ENCODE measurements at regions not wholly inside any gene's neighbourhood (a gene's known extent, or its start where the extent isn't known, plus 50 kb on each side); places are given as distances from the start of the nearest gene placed in this dataset.

DNA sequence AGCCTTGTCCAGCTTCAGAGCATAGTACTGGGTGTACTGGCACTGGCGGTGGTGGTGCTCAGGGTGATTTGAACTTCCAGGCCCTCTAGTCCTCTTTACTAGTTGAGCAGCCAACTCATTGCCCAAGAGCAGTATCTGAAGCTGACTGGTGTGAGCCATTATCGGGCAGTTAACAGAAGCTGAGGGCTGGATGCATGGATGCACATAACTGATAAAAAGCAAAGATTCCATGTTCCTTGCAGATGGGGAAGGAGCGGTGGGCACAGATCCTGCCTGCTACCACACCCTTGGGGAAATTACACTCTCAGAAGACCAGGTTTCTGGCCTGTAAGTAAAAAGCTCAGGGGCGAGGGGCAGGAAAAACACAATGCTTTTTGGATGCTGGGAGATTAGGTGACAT lies 499.4 kb upstream of the ARGLU1 start:
- DNase-seq, result no peak

DNA sequence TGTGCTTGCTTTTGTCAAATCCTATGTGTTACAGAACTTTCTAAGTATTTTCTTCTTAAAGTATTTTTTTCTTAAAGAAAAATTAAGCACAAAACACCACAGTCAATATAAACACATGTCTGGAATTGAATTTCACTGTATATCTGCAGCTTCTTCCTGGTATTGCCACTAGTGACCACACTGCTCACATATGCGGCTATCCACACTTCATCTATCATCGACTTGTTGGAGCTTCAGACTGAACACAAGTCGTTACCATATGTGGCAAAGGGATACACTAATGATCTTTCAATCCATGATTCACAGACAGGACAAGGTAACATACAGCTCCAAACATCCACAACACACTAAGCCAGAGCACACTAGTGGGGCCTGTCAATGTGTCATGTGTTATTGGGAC lies 498.4 kb upstream of the ARGLU1 start:
- DNase-seq, result no peak

DNA sequence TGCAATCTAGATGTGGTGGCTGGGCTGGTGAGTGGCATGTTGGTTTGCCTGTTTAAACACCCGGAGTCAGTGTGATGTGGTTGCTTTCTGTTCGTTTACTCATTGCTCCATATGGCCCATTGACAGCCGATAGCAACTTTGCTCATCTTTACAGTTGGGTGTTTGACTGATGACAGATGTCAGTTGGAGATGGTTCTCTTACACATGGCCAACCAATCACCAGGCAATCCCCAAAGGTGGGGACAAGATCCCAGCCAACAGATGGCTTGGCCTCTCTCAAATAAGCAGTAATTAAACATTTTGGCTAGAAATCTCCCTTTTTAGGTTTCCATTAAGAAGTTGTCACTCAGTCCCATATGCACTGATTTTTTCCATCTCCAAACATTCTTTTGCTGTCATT lies 497.1 kb upstream of the ARGLU1 start:
- no peak for DNase-seq

DNA sequence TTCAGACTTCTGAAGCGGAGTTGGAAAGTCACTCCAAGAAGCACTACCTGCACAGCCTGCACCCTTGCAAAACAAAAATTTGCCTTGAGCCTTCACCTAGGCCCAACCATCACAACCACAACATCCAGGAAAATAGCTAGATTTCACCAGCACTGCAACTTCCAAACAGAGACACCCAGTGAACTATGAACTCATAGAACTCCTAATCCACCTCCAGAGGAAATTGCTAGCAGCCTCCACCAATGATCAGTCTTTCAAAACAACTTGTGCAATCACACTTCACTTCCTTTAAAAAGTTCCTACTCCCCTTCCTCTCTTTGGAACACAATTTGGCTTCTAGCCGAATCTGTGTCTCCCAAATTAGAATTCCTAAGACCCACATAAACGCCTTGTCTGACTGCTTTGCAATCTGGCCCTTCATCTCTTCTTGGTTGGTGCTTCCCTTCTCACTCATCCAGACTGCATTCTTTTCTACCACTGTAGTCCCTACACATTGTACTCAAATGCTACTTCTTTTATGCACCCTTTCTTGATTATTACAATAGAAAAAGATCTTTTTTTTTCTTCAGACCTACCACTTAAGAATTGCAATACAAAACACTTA lies 489.2 kb upstream of the ARGLU1 start:
- no peak for DNase-seq

DNA sequence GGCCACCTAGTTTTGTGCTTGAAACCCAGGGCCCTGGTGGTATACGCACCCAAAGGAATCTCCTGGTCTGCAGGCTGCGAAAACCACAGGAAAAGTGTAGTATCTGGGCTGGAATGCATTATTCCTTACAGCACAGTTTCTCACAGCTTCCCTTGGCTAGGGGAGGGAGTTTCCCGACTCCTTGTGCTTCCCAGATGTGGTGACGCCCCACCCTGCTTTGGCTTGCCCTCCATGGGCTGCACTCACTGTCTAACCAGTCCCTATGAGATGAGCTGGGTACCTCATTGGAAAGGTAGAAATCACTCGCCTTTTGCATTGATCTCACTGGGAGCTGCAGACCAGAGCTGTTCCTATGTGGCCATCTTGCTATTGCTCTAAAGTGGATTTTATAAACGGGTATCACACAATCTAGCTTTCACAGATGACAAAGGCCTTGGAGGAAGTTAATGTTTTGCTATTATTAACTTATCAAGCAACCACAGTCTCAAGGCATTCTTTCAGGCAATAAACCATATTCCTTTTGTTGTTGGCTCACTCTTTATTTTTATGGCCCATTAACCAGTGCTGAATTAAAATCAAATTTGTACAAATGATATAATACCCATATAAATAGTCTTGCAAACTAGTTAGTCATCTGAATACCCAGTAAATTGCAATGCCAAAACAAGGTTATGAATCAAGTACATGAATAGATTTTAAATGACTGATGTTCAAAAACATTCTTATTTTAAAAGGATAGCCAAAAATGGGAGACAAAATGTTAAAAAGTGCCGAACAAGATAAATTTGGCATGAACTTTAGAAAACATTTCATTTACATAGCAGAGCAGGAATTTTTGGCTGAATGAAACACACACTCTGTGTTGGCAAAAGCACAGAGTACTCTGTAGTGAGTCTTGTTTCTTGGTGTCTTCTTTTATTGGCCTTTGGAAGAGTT lies 475.4 kb upstream of the ARGLU1 start:
- no peak for DNase-seq

DNA sequence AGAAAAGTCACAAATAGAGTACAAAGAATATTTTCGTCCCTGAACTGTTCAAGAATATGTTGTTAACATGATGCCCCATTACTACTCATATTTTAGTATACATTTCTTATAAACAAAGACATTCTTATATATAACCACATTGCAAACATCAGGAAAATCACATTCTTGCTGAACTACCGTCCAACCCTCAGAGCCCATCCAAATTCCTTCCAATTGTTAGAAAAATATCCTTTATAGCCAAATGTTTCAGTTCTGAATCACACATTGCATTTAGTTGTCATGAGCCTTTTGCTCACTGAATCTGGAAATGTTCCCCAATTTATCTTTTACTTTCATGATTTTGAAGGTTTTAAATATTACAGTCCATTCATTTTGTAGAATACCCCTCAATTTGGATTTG lies 467.8 kb upstream of the ARGLU1 start:
- no peak for DNase-seq

DNA sequence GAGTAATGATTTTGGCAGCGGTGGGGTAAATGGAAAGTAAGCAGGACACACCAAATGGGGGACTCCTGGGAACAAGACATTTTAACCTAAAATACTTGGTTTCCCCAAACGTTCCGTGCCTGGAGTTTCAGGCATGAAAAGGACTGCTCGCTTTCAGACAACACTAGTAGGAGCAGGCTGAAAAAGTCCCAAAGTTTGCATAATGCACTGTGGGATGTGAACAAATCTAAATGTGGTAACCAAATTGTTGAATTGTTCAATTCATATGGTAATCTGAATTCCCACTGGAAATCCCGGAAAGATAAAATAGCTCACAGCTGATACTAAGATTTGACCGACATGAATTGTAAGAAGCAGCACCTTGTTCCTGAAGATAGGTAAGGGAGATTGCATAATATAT lies 467.2 kb upstream of the ARGLU1 start:
- DNase-seq, result no peak

DNA sequence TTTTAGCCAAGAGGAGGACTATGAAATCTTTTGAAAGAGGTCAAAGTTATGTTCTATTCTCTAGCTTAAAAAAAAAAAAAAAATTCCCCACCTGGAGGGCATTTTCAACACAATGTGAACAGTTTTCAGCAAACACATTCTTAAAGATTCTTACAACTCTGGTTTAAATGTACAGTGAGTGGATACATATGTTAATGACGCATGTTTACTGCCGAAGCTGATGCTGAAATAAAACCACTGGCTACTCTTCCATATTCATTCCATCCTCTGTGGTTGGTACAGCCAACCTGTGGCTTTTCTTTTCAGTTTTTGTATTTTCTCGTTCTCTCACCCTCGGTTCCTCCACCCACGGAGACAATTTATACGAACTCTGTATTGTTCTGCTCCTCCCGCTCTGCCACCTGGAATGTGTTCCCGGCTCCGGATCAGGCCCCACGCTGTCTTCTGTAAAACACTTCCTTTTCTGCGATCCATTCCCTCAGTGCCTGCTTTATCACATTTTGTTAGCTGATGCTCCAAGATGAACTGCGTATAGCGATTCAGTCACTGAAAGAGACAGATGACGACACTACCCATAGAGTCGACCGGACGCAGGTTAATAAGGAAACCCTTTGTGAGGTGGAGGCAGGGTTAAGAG lies 466.4 kb upstream of the ARGLU1 start:
- DNase-seq, result no peak

DNA sequence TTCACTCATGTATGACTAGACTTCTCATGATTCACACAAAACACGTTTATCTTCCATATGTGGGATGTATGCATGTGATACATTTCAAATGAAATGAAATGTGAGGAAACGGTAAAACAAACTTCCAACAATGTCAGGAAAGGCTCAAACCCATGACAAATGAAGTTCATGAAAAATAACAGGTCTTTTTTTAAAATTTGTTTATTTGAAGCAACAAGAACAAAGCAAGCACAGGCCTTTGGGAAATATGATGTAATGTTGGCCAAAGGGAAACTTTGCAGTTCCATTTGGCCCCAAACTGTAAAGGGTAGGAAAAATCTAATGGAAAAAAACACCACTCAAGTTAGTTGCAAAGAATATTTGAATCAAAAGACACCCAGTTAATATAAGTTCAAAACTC lies 463.8 kb upstream of the ARGLU1 start:
- no peak for DNase-seq

DNA sequence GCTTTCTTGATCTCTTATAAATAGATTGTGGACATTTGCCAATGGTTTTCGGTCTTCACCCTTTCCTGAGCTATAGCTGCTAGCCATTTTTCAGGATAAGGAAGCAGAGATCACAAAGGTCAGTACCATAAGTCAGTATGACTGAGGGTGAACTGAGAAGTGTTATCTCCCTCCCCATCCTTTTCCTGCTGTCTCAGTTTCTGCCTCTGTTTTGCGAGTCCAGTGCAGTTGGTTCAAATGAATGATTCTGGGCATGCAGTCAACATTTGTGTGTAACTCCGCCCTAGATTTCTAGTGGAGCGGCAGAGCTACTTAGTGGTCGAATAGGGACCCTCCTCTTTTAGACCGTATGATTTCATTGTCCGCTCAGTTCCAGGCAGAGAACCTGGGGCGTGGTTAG lies 460.8 kb upstream of the ARGLU1 start:
- DNase-seq, result no peak

DNA sequence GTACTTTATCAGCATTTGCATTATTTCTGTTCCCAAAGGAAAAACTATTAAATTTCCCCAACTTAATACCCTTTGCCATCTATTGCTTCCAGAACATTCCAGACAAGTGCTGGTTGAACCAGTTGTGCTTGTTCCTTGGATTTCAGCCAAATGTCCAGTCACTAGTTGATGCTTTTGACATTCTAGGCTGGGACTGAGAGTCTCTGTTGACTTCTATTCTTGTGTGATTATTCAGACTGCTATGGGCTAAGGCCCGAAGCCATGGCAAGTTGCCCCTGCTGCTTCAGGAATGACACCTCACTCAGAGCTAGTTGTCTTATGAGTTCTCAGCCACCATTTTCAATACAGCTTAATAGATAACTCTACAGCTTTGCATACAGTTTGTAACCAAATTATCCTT lies 458.1 kb upstream of the ARGLU1 start:
- no peak for DNase-seq

DNA sequence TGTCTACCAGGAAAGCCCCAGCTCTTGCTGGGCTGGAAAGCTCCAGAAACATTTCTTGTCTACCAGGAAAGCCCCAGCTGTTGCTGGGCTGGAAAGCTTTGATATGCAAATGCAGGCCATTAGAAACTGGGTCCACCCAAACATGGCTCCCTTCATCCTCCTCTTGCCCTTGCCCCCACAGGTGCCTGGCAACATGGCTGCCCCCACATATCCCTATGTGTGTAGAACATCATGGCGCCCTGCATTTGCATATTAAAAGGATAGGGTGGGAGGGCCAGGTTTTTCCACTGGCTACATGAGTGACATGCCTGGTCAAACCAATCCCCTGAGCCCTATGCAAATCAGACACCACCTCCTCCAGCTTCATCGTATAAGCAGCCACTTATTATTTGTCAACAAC lies 455.4 kb upstream of the ARGLU1 start:
- no peak for DNase-seq

DNA sequence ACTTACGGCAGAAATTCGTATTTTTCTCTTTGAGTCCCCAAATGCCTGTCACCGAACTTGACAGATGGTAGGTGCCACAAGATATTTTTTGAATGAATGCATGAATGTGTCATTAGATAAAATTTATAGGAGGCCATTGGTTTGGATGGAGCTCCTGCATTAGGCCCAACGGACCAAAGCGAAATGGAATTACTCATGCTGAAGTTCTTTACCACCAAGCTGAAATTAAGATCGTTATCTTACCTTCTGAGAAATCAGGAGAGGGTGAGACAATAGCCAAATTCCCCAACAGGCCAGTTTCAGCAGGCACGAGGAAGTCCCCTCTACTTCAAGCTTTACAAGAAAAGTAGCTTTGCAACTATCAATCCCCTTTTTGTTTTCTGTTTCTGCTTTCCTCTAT lies 452.5 kb upstream of the ARGLU1 start:
- DNase-seq, result no peak

DNA sequence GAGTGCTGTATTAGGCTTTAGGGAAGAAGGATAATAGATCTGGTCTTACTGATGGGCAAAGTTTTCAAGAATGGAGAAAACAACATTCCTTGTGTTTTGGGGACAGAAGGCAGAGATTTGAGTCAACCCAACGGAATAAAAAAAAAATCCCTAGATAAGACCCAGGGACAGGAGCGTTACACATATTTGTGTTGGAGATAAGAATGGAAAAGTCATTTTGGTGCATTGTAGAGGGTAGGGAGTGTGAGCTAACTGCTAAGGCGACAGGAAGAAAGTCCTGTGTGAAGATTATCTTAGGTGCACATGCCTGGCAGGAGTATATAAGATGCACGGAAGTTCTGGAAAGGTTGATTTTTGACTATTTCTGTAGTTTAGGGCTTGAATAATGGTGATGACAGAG lies 450.3 kb upstream of the ARGLU1 start:
- no peak for DNase-seq

DNA sequence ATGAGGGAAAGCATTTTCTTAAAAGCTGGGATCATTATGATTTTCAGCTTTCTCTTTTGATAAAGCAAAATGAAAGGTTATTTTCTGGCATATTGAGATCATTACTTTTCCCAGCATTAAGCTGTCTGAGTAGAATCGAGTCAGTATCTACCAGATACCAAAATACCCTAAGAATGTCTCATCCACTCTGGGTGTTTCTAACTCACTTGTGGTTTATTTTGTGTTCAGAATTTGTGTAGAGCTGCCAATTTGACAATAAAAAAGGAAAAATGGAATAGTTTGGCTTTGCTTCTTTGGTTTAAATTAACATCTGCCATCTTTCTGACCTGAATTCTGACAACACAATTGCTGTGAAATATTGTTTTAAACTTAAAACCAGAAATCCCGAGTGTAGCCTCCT lies 438.7 kb upstream of the ARGLU1 start:
- no peak for DNase-seq

DNA sequence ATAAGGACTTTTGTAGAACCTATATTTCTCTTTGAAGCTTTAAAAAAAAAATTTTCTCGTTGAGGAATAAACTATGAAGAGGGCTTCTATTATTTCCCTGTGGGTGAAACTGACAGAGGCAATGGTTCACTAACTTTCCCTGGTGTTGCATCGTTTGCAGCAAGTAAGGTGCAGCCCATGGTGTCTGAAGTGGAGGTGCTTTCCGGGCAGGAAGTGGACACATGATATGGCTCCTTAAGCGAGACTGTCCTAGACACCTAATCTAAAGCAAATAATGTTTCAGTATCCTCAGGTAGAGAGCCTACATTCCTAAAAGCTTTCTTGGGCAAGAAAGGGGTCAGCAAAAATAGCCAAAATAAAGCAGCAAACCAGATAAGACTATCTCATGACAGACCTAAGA lies 437.6 kb upstream of the ARGLU1 start:
- no peak for DNase-seq

DNA sequence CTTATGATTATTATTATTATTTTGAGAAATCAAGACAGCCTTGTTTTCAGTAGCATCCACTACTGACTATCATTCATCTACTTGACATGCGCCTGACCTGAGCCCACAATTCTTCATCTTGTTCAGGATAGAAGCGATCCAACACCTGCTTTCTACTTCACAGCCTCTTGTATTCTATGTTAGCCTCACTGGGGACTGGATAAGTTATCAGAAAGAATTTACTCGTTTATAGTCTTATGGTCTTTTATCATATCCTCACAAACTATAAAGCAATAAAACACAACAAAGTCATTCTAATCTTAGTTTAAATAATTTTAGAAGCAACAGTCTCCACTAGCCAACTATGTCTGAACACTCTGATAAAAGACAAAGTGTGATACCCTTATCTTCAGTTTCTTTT lies 436.0 kb upstream of the ARGLU1 start:
- DNase-seq, result no peak

DNA sequence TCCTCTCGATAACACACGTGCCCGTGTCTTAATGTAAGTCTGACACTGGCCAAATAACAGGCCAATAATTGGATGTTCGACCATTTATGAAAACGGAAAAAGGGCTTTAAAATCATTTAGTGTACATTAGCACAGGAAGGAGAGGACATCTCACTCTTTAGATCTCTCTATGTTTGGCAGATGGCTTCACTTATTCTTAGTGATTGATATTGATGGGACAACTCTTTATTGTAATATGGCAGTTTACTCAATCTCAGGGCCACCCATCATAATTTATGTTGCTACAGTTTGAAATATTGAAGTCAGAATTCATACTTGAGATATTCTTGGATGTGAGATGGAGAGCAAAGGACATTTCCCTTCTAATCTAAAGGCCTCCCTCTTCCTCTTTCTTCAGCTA lies 430.7 kb upstream of the ARGLU1 start:
- no peak for DNase-seq

DNA sequence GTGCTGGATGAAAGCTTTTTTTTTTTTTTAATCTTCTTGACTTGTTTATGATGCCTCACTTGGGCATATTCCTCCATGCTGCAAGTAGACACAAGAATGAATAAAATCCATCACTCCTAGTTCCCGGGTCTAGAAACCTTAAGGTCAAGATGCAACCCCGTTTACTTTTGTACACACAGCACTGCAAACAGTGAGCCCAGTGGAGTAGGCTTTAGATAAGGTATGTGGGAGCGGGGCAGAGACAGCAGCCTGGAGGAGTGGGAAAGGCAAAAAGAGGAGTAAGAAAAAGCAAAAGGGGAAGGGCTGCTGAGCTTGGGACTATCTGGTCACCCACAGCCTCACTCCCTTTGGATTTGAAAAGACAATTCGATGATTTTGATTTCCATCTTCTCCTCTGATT lies 429.8 kb upstream of the ARGLU1 start:
- no peak for DNase-seq

DNA sequence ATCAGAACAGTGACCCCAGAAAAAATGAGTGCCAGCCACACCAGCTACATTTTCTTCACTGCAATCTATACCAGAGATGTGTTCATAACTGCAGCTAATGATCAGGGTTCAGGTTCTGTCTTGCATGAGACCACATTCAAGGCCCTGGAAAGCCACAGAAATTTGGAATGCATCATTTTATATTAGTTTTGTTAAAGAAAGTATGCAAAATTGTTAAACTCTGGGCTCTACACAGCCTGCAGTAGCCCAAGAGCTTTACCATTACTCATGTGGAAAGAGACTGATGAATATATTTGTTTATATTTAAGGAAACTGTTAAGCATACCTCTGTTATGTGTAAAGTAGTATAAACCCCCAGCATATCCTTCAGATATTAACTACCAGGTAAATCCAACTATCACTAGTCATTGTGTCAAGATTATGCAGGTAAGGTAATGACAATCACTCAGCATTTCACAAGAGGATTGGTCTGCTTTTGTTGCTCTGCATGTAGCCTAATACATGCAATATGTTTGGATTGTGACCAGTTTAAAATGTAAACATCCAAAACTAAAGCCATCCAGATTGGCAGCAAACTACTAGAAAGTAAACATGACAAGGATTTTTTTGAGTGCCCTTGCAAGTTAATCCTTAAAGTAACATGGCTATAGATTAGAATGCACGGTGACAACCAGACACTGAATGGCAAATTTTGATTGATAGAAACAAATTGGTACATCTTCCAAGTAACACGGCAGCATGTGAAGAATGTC lies 429.1 kb upstream of the ARGLU1 start:
- DNase-seq, result no peak

DNA sequence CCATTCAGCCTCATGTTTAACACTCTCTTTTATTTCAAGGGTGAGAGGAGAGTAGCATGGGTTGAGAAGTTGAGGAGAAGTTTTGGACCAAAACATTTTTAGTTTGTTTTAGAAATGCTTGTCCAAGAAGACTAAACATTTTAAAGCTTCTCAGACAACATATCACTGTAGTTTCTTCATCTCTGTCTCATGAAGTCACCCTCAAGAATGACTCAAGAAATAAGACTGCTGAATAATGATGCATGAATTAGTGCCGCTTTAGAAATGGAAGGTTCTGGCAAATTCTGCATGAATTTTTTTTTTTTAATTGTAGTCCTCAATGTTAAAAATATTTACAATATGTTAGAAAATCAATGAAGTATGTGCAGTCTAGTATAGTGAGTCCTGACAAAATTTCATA lies 422.7 kb upstream of the ARGLU1 start:
- no peak for DNase-seq

DNA sequence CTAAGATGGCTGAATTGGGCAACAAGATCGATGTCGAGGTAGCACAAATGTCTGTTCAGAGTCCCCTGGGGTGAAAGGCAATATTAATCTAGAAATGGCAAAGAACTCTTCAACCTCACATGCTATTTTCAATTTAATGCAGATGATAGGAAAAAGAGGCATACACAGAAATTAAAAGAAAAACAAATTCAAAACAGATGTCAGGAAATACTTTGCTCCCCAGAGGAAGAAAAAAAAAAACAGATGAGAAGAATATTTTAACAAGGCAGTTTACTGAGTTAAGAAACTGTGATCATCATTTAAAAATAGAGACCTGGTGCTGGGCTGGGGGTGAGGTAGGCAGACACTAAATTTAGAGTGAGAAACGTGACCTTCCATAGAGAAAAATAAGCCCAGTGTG lies 421.9 kb upstream of the ARGLU1 start:
- no peak for DNase-seq

DNA sequence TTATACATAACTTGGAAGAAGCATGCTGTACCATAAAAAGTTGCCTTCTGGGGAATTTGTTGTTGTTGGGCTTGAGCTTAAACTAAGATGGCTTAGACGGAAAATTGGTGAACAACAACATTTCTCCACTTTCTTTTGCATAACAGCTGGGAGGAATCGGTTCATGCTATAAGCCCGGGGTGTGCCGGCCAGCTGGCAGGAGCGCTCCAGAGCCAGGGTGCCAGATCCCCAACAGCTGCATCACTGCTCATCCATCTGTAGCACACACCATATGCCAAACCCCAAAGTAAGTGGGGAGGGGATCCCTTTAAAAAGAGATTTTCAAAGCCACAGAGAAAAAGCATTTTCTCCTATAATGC lies 419.5 kb upstream of the ARGLU1 start:
- no peak for DNase-seq

Data from DMS 273 treated with DMSO at 0.1 percent for 48 hours (cell line).